ENCODE measurements at regions not wholly inside any gene's neighbourhood (a gene's known extent, or its start where the extent isn't known, plus 50 kb on each side); places are given as distances from the start of the nearest gene placed in this dataset.

DNA sequence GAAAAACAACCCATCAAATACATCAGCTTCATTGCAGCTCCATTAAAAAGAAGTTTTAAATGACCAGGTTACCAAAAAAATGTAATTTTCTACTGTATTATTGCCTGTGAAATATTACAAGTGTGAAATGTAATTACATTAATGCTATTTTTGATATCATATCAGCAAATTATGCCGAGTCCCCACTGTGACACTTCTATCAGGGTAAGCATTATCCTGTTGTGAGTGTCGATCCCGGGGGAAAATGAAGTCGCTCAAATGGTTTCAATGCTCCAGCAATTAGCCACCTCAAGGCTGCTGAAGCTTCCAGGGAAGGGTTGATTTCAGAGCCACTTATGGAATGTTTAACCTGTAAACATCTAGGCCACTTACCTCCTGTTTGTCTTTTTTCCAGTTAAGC lies 70.4 kb downstream of the RCN1 start:
- TF ChIP-seq, protein P1, sequence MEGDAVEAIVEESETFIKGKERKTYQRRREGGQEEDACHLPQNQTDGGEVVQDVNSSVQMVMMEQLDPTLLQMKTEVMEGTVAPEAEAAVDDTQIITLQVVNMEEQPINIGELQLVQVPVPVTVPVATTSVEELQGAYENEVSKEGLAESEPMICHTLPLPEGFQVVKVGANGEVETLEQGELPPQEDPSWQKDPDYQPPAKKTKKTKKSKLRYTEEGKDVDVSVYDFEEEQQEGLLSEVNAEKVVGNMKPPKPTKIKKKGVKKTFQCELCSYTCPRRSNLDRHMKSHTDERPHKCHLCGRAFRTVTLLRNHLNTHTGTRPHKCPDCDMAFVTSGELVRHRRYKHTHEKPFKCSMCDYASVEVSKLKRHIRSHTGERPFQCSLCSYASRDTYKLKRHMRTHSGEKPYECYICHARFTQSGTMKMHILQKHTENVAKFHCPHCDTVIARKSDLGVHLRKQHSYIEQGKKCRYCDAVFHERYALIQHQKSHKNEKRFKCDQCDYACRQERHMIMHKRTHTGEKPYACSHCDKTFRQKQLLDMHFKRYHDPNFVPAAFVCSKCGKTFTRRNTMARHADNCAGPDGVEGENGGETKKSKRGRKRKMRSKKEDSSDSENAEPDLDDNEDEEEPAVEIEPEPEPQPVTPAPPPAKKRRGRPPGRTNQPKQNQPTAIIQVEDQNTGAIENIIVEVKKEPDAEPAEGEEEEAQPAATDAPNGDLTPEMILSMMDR (conservative IDR thresholded peaks at IDR 0.05; ENCODE audit: low read depth, low read length) = no peak
- no peak for DNase-seq (ENCODE audit: low read depth)
- no peak overlapping the region for H3K4me3 ChIP-seq (ENCODE audit: low read depth, low read length)

DNA sequence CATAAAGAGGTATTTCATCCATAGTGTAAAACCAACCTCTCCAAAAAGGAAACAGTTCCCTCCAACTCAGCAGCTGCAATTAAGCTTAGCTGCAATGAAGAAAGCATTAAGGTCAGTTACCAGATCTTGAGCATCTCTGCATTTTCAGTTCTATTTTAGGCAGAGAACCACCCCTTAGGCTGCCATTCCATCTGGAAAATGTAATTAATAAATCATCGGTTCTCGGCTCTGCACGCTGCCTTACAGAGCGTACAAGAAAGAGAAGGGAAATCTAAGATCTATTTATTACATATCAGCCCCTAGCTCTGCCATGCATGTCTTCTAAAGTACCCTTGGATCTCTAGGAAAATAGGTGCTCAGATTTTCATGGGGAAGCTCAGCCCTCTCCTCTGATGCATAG lies 71.5 kb downstream of the RCN1 start:
- no peak overlapping the region for H3K4me3 ChIP-seq (ENCODE audit: low read depth, low read length)
- DNase-seq (ENCODE audit: low read depth) = no peak
- TF ChIP-seq, protein P1 (conservative IDR thresholded peaks at IDR 0.05; ENCODE audit: low read depth, low read length) = no peak

DNA sequence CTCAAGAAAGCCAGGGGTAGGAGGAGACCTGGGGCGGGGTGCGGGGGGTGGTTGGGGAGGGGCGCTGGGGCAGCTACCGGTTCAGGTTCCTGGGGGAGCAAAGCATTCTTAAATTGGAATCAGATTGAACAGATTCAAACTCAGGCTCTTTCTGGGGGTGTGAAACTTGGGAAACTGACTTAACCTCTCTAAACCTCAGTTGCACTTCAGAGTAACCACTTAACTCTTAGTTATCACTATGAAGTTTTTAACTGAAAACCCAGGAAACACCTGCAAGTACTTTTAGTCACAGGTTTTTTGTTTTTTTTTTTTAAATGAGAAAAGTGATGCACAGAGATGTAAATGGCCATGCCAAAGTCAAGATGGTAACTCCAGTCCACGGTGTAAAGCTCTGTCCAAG lies 72.0 kb downstream of the RCN1 start:
- no peak for DNase-seq (ENCODE audit: low read depth)
- no peak overlapping the region for H3K4me3 ChIP-seq (ENCODE audit: low read depth, low read length)
- TF ChIP-seq, protein P1 (conservative IDR thresholded peaks at IDR 0.05; ENCODE audit: low read depth, low read length) = no peak

DNA sequence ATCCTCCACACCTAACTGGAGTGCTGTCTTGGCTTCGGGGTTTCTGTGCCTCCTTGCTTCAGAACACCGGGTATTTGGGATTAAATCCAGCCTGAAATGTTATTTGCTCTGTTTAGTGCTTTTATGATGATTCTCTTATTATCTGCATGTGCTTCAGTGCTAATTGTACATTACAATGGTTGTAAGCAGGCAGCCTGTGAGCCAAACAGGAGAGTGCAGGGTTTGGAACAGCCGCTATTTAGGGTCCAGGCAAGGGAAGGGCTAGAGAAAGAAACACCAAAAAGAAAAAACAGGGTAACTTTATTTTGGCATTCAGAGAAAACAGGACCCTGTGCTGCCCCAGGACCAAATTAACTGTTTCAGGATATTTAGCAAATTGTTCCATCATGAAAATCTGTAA lies 72.7 kb downstream of the RCN1 start:
- H3K4me3 ChIP-seq (ENCODE audit: low read depth, low read length) = no peak overlapping the region
- TF ChIP-seq, protein P1 (conservative IDR thresholded peaks at IDR 0.05; ENCODE audit: low read depth, low read length) = no peak
- no peak for DNase-seq (ENCODE audit: low read depth)

DNA sequence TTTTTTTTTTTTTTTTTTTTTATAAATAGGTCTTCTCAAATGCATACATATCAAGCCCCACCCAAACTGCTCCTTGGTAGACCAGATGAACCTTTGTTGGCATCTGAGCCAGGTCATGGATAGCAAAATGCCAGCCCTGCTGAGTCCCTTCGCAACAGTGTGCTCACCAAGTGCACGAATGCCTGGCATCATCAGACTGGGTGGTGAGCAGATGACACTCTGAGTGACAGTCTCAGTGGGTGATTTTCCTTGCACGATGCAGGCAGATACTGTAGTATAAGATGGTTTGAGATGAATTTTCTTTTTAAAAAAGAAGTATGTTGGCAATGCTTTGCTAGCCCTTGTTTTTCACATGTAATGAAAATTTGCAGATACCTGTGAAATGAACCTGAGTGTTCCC lies 74.0 kb downstream of the RCN1 start:
- DNase-seq (ENCODE audit: low read depth) = no peak
- TF ChIP-seq, protein P1 (conservative IDR thresholded peaks at IDR 0.05; ENCODE audit: low read depth, low read length) = no peak
- H3K4me3 ChIP-seq (ENCODE audit: low read depth, low read length) = no peak overlapping the region

DNA sequence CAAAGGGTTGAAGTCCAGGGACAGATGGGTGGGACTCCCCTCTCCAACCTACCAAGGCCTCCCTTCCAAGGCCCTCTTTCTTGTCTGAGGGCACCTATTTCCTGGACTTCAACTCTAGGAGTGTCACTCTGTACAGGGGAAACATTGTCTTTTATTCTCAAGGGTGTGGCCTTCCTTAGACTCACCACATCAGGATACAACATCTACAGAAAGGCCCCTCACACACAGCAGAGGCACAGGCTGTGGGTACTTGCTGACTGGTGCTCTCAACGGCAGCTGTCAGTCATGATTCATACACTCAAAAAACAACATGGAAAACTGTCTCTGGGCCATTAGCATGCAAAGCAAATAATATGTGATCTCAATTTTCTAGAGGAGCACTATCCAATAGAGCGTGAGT lies 78.0 kb downstream of the RCN1 start:
- H3K4me3 ChIP-seq (ENCODE audit: low read depth, low read length) = no peak overlapping the region
- no peak for DNase-seq (ENCODE audit: low read depth)
- TF ChIP-seq, protein P1 (conservative IDR thresholded peaks at IDR 0.05; ENCODE audit: low read depth, low read length) = no peak

DNA sequence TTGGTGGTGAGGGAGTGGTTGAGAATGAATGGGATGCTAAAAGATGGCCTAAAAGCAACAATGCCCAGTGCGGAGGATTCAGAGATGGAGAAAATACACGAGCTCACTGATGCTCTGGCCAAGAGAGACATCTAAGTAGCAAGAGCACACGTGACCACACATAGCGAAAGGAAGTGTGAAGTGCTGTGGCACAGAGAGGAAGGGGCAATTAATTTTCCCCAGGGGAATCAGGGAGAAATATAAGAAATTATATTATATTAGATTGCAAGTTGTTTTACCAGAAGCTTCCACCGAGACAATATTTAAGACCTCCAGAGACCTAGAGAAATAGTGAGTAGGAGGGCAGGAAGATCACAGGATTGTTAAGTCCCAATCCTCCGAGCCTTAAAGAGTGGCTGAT lies 80.6 kb downstream of the RCN1 start:
- no peak overlapping the region for H3K4me3 ChIP-seq (ENCODE audit: low read depth, low read length)
- TF ChIP-seq, protein P1 (conservative IDR thresholded peaks at IDR 0.05; ENCODE audit: low read depth, low read length) = no peak
- no peak for DNase-seq (ENCODE audit: low read depth)

All from choroid plexus epithelial cell (primary cell).